ENCODE measurements at regions not wholly inside any gene's neighbourhood (a gene's known extent, or its start where the extent isn't known, plus 50 kb on each side); places are given as distances from the start of the nearest gene placed in this dataset.
"Not testable (repeated sequence)": the region's sequence is repeated elsewhere in the genome, so short reads cannot be mapped to it uniquely, and the experiment has no call there.

GRCh38 chr6:21773576-21773968, 180.0 kb downstream of the SOX4 start:
- DNase-seq = no peak

GRCh38 chr6:21777846-21778245, 184.3 kb downstream of the SOX4 start:
- peak; percentile 80 for DNase-seq

- no peak for DNase-seq
These were observed 186.6 kb downstream of the SOX4 start for GRCh38 chr6:21780141-21780540.

- no peak for DNase-seq
These were observed 187.1 kb downstream of the SOX4 start for GRCh38 chr6:21780679-21781078.

GRCh38 chr6:21781128-21781527, 187.6 kb downstream of the SOX4 start:
- no peak for DNase-seq

GRCh38 chr6:21785164-21785563, 191.6 kb downstream of the SOX4 start:
- no peak for DNase-seq

- no peak for DNase-seq
These were observed 197.5 kb downstream of the SOX4 start for GRCh38 chr6:21791056-21791455.

- DNase-seq = no peak
These were observed 198.0 kb downstream of the SOX4 start for GRCh38 chr6:21791581-21791980.

- DNase-seq = no peak
These were observed 198.6 kb downstream of the SOX4 start for GRCh38 chr6:21792177-21792576.

GRCh38 chr6:21796979-21797378, 203.4 kb downstream of the SOX4 start:
- DNase-seq = not testable (repeated sequence)

- DNase-seq = no peak
These were observed 204.9 kb downstream of the SOX4 start for GRCh38 chr6:21798468-21798867.

GRCh38 chr6:21800330-21800729, 206.8 kb downstream of the SOX4 start:
- DNase-seq = no peak

- no peak for DNase-seq
These were observed 207.4 kb downstream of the SOX4 start for GRCh38 chr6:21800948-21801438.

GRCh38 chr6:21801446-21802174, 208.1 kb downstream of the SOX4 start:
- no peak for DNase-seq

GRCh38 chr6:21802175-21802822, 208.7 kb downstream of the SOX4 start:
- no peak for DNase-seq

- DNase-seq = no peak
These were observed 211.5 kb downstream of the SOX4 start for GRCh38 chr6:21804941-21805610.

- no peak for DNase-seq
These were observed 213.9 kb downstream of the SOX4 start for GRCh38 chr6:21807299-21808044.

GRCh38 chr6:21808045-21808470, 214.5 kb downstream of the SOX4 start:
- no peak for DNase-seq

GRCh38 chr6:21808551-21809242, 215.1 kb downstream of the SOX4 start:
- peak; percentile 12 for DNase-seq

GRCh38 chr6:21811484-21811883, 217.9 kb downstream of the SOX4 start:
- no peak for DNase-seq

- no peak for DNase-seq
These were observed 222.7 kb downstream of the SOX4 start for GRCh38 chr6:21816231-21816630.

GRCh38 chr6:21820442-21820841, 226.9 kb downstream of the SOX4 start:
- no peak for DNase-seq

- no peak for DNase-seq
These were observed 229.8 kb downstream of the SOX4 start for GRCh38 chr6:21823371-21823770.

All from DMS 273 treated with DMSO at 0.1 percent for 48 hours (cell line).